WTC11 (cell line): ENCODE measurements at regions not wholly inside any gene's neighbourhood (a gene's known extent, or its start where the extent isn't known, plus 50 kb on each side); places are given as distances from the start of the nearest gene placed in this dataset.

Experiments used
- ATAC-seq: fragments of 200-7000 bp; cut with Tn5 transposase; 2 replicates; pipeline ENCODE4 v1.10.0; 2021; ENCODE audit warnings: mild to moderate bottlenecking, moderate library complexity
- CTCF ChIA-PET: fragments of 300-600 bp; sonication (Branson Sonifier 250); formaldehyde crosslinking; loops from one replicate; lab custom pipeline; 2021; ENCODE audit warnings: antibody characterized with exemption; lab: Charles Lee
- POLR2A ChIA-PET: fragments of 350-600 bp; sonication (Branson Sonifier 250); formaldehyde crosslinking; loops from one replicate; lab custom pipeline; 2021; ENCODE audit warnings: antibody characterized with exemption; lab: Charles Lee
- DNase-seq: peaks from one replicate; pipeline ENCODE4 v3.0.0; 2021; ENCODE audit warnings: low spot score
- H3K27ac Mint-ChIP-seq: 2 replicates; pipeline ENCODE4 v1.8.0; 2021; ENCODE audit warnings: mixed read lengths
- H3K27me3 Mint-ChIP-seq: 2 replicates; pipeline ENCODE4 v1.8.0; 2021; ENCODE audit warnings: low read depth, mild to moderate bottlenecking, moderate library complexity, mixed read lengths
- H3K36me3 Mint-ChIP-seq: 2 replicates; pipeline ENCODE4 v1.8.0; 2021; ENCODE audit warnings: mixed read lengths
- H3K4me1 Mint-ChIP-seq: 2 replicates; pipeline ENCODE4 v1.8.0; 2022; ENCODE audit warnings: mixed read lengths
- H3K4me3 Mint-ChIP-seq: 2 replicates; pipeline ENCODE4 v1.8.0; 2021; ENCODE audit warnings: mild to moderate bottlenecking, moderate library complexity, mixed read lengths
- H3K9me3 Mint-ChIP-seq: 2 replicates; pipeline ENCODE4 v1.8.0; 2021; ENCODE audit warnings: mixed read lengths
- ATF1 ChIP-seq: sonication (generic); formaldehyde crosslinking; IDR thresholded peaks from 2 replicates; pipeline ENCODE4 v1.8.1; 2023; ENCODE audit warnings: mild to moderate bottlenecking, moderate library complexity, missing genetic modification reagents
- ELF4 ChIP-seq: sonication (generic); formaldehyde crosslinking; IDR thresholded peaks from 2 replicates; pipeline ENCODE4 v1.8.1; 2022; ENCODE audit warnings: low read depth, mild to moderate bottlenecking, moderate library complexity, missing genetic modification reagents
- EMX1 ChIP-seq: fragments of 250-450 bp; sonication (Bioruptor Pico); IDR thresholded peaks from 2 replicates; pipeline ENCODE4 v1.8.0; 2021; ENCODE audit warnings: mild to moderate bottlenecking
- ESRRA ChIP-seq: sonication (generic); formaldehyde crosslinking; IDR thresholded peaks from 2 replicates; pipeline ENCODE4 v1.8.1; 2022; ENCODE audit warnings: mild to moderate bottlenecking, missing genetic modification reagents, borderline replicate concordance
- MXD4 ChIP-seq: fragments of 250-450 bp; sonication (Bioruptor Pico); IDR thresholded peaks from 2 replicates; pipeline ENCODE4 v1.8.0; 2021; ENCODE audit warnings: mild to moderate bottlenecking, moderate library complexity, borderline replicate concordance
- NFE2L1 ChIP-seq: sonication (generic); formaldehyde crosslinking; IDR thresholded peaks from 2 replicates; pipeline ENCODE4 v1.8.1; 2023; ENCODE audit warnings: missing genetic modification reagents
- NR1H2 ChIP-seq: sonication (generic); formaldehyde crosslinking; IDR thresholded peaks from 2 replicates; pipeline ENCODE4 v1.9.0; 2021; ENCODE audit warnings: mild to moderate bottlenecking, moderate library complexity, missing genetic modification reagents
- OVOL2 ChIP-seq: fragments of 250-450 bp; sonication (Bioruptor Pico); IDR thresholded peaks from 2 replicates; pipeline ENCODE4 v1.9.0; 2021; ENCODE audit warnings: mild to moderate bottlenecking, borderline replicate concordance
- SP1 ChIP-seq: sonication (generic); formaldehyde crosslinking; conservative IDR thresholded peaks from 2 replicates; pipeline ENCODE4 v1.8.1; 2022; ENCODE audit warnings: missing genetic modification reagents
- STAT6 ChIP-seq: sonication (generic); formaldehyde crosslinking; conservative IDR thresholded peaks from 2 replicates; pipeline ENCODE4 v1.8.1; 2023; ENCODE audit warnings: mild to moderate bottlenecking, low read depth, missing genetic modification reagents, moderate library complexity
- USF1 ChIP-seq: sonication (generic); formaldehyde crosslinking; IDR thresholded peaks from 2 replicates; pipeline ENCODE4 v1.8.0; 2022; ENCODE audit warnings: mild to moderate bottlenecking, missing genetic modification reagents
- ZBTB21 ChIP-seq: sonication (generic); formaldehyde crosslinking; IDR thresholded peaks from 2 replicates; pipeline ENCODE4 v1.8.1; 2023; ENCODE audit warnings: mild to moderate bottlenecking, missing genetic modification reagents, borderline replicate concordance
- ZNF138 ChIP-seq: sonication (generic); formaldehyde crosslinking; conservative IDR thresholded peaks from 2 replicates; pipeline ENCODE4 v1.8.1; 2022; ENCODE audit warnings: mild to moderate bottlenecking, moderate library complexity, missing genetic modification reagents
- ZNF219 ChIP-seq: sonication (generic); formaldehyde crosslinking; IDR thresholded peaks from 2 replicates; pipeline ENCODE4 v1.8.0; 2023; ENCODE audit warnings: missing genetic modification reagents, mild to moderate bottlenecking, borderline replicate concordance
- ZNF423 ChIP-seq: fragments of 250-450 bp; sonication (Bioruptor Pico); IDR thresholded peaks from 2 replicates; pipeline ENCODE4 v2.1.2; 2022; ENCODE audit warnings: mild to moderate bottlenecking, moderate library complexity
- TF ChIP-seq, protein P1 (sequence below): fragments of 250-450 bp; sonication (Bioruptor Pico); IDR thresholded peaks from 2 replicates; pipeline ENCODE4 v1.9.0; 2021; ENCODE audit warnings: mild to moderate bottlenecking
- TF ChIP-seq, protein P2 (sequence below): sonication (generic); formaldehyde crosslinking; IDR thresholded peaks from 2 replicates; pipeline ENCODE4 v1.8.1; 2023; ENCODE audit warnings: mild to moderate bottlenecking, moderate library complexity, missing genetic modification reagents
- TF ChIP-seq, protein P3 (sequence below): sonication (generic); formaldehyde crosslinking; IDR thresholded peaks from 2 replicates; pipeline ENCODE4 v1.8.1; 2022; ENCODE audit warnings: low read depth, missing genetic modification reagents, borderline replicate concordance
- TF ChIP-seq, protein P4 (sequence below): sonication (generic); formaldehyde crosslinking; IDR thresholded peaks from 2 replicates; pipeline ENCODE4 v1.8.1; 2023; ENCODE audit warnings: mild to moderate bottlenecking, missing genetic modification reagents

DNA sequence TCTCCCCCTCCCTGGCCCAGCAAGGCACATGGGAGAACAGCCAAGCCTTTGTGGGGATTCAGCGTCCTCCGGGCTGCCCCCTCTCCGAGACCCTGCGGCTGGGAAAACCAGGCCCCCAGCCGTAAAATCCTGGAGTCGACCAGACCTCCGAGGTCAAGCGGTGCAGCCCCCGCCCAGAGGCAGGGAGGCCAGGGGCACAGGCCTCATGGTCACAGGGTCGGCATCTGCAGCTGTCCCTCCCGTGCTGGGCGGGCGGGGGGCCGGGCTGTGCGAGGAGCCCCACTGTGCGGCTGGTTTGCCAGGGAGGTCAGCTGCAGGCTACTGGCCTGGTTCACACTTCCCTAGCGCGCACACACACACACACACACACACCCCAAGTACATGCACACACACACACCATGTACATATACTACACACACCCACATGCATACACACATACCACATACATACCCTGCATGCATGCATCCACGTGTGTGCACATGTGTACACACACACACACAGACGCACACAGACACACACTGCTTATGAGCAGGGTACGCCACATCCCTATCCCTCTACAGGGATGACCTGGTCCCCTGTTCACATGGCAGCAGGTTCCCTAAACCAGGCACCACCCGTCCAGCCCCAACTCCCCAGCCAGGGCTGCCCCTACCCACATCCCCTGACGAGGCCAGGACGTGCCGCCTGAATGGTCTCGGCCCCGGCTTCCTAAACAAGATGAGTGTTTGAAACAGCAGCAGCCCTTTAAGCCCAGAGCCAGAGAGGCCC is 108.9 kb upstream of the CIBAR2 start (continued):
- TF ChIP-seq, protein P1, sequence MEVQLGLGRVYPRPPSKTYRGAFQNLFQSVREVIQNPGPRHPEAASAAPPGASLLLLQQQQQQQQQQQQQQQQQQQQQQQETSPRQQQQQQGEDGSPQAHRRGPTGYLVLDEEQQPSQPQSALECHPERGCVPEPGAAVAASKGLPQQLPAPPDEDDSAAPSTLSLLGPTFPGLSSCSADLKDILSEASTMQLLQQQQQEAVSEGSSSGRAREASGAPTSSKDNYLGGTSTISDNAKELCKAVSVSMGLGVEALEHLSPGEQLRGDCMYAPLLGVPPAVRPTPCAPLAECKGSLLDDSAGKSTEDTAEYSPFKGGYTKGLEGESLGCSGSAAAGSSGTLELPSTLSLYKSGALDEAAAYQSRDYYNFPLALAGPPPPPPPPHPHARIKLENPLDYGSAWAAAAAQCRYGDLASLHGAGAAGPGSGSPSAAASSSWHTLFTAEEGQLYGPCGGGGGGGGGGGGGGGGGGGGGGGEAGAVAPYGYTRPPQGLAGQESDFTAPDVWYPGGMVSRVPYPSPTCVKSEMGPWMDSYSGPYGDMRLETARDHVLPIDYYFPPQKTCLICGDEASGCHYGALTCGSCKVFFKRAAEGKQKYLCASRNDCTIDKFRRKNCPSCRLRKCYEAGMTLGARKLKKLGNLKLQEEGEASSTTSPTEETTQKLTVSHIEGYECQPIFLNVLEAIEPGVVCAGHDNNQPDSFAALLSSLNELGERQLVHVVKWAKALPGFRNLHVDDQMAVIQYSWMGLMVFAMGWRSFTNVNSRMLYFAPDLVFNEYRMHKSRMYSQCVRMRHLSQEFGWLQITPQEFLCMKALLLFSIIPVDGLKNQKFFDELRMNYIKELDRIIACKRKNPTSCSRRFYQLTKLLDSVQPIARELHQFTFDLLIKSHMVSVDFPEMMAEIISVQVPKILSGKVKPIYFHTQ (CRISPR knock-in tag) = no peak

DNA sequence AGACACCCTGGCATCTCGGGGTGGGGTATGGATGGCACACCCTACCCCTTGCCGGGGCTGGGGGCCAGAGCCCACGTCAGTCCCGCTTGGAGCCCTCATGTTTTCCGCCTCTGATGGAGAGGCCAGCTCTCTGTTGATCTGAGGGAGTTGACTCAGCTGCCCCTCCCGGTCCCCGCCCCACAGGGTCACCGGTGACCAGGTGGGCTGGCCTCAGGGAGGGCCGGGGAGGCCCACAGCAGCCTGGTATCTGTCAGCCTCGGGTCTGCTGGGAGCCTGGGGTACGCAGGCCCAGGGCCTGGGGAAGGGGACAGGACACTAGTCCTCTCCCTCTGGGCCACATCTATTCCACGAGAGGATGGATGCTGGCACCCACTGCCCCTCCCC is 109.5 kb upstream of the CIBAR2 start:
- Mint-ChIP-seq H3K36me3 (0 out of 2 replicates have a peak, but pooled peaks cover 2% of the 10 kb centered on the region), H3K27me3 (no peaks in the 10 kb centered on the region), H3K4me1 (peaks cover 27% of the 10 kb centered on the region), H3K27ac (no peak overlapping the region), H3K9me3 (peaks cover 4% of the 10 kb centered on the region; the same call in 1 of the 2 replicates), H3K4me3 (no peak overlapping the region)
- ATAC-seq (no peak), DNase-seq (no peak)
- ChIA-PET POLR2A (no interaction called here), CTCF (interaction anchor here (1.2 to 1.7 kb wide), 3 partner anchors 20 to 109 kb away, joined by 3 to 6 read pairs (median 3); no protein-coding TSS in a partner anchor)
- TF ChIP-seq ESRRA (CRISPR knock-in tag) (no peak), ZNF138 (CRISPR knock-in tag) (no peak), EMX1 (CRISPR knock-in tag) (no peak), ATF1 (CRISPR knock-in tag) (no peak), USF1 (CRISPR knock-in tag) (no peak), ZNF219 (no peak), NFE2L1 (CRISPR knock-in tag) (no peak), SP1 (CRISPR knock-in tag) (no peak)

- no peak for DNase-seq
- Mint-ChIP-seq H3K4me1 (peaks cover 30% of the 10 kb centered on the region), H3K27me3 (no peaks in the 10 kb centered on the region), H3K4me3 (no peak overlapping the region), H3K36me3 (0 out of 2 replicates have a peak, but pooled peaks cover 2% of the 10 kb centered on the region), H3K9me3 (peaks cover 4% of the 10 kb centered on the region; the same call in 1 of the 2 replicates), H3K27ac (peak overlapping the region; percentile 58; the same call in 1 of the 2 replicates)
- ChIA-PET POLR2A (no interaction called here), CTCF (interaction anchor here (1.2 to 1.7 kb wide), 3 partner anchors 20 to 108 kb away, joined by 3 to 6 read pairs (median 3); no protein-coding TSS in a partner anchor)
- peak; percentile 55 for ATAC-seq
- TF ChIP-seq, protein P2, sequence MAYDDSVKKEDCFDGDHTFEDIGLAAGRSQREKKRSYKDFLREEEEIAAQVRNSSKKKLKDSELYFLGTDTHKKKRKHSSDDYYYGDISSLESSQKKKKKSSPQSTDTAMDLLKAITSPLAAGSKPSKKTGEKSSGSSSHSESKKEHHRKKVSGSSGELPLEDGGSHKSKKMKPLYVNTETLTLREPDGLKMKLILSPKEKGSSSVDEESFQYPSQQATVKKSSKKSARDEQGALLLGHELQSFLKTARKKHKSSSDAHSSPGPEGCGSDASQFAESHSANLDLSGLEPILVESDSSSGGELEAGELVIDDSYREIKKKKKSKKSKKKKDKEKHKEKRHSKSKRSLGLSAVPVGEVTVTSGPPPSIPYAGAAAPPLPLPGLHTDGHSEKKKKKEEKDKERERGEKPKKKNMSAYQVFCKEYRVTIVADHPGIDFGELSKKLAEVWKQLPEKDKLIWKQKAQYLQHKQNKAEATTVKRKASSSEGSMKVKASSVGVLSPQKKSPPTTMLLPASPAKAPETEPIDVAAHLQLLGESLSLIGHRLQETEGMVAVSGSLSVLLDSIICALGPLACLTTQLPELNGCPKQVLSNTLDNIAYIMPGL = no peak
- TF ChIP-seq NR1H2 (CRISPR knock-in tag) (no peak), EMX1 (CRISPR knock-in tag) (no peak), STAT6 (CRISPR knock-in tag) (no peak), ELF4 (CRISPR knock-in tag) (no peak), MXD4 (no peak), OVOL2 (CRISPR knock-in tag) (no peak), ZBTB21 (CRISPR knock-in tag) (no peak), ZNF423 (no peak)
- TF ChIP-seq, protein P3, sequence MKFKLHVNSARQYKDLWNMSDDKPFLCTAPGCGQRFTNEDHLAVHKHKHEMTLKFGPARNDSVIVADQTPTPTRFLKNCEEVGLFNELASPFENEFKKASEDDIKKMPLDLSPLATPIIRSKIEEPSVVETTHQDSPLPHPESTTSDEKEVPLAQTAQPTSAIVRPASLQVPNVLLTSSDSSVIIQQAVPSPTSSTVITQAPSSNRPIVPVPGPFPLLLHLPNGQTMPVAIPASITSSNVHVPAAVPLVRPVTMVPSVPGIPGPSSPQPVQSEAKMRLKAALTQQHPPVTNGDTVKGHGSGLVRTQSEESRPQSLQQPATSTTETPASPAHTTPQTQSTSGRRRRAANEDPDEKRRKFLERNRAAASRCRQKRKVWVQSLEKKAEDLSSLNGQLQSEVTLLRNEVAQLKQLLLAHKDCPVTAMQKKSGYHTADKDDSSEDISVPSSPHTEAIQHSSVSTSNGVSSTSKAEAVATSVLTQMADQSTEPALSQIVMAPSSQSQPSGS (CRISPR knock-in tag) = no peak
- TF ChIP-seq, protein P4, sequence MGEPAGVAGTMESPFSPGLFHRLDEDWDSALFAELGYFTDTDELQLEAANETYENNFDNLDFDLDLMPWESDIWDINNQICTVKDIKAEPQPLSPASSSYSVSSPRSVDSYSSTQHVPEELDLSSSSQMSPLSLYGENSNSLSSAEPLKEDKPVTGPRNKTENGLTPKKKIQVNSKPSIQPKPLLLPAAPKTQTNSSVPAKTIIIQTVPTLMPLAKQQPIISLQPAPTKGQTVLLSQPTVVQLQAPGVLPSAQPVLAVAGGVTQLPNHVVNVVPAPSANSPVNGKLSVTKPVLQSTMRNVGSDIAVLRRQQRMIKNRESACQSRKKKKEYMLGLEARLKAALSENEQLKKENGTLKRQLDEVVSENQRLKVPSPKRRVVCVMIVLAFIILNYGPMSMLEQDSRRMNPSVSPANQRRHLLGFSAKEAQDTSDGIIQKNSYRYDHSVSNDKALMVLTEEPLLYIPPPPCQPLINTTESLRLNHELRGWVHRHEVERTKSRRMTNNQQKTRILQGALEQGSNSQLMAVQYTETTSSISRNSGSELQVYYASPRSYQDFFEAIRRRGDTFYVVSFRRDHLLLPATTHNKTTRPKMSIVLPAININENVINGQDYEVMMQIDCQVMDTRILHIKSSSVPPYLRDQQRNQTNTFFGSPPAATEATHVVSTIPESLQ = no peak
These were observed 110.0 kb upstream of the CIBAR2 start for GRCh38 chr16:85222155-85222863.
